Fibroblast of peridontal ligament (primary cell): ENCODE measurements at regions not wholly inside any gene's neighbourhood (a gene's known extent, or its start where the extent isn't known, plus 50 kb on each side); places are given as distances from the start of the nearest gene placed in this dataset.

Experiments
- DNase-seq: peaks from one replicate; pipeline ENCODE4 v3.0.0-alpha.2; 2010; ENCODE audit errors: extremely low read depth

GRCh38 chr6:134372603-134373281 lies 54.8 kb upstream of the SGK1 start:
- DNase-seq = peak; percentile 91

- DNase-seq = no peak
Observed at GRCh38 chr6:134368670-134369069, 50.8 kb upstream of the SGK1 start.
